Peyer's patch (tissue), 4 donors: ENCODE measurements at regions not wholly inside any gene's neighbourhood (a gene's known extent, or its start where the extent isn't known, plus 50 kb on each side); places are given as distances from the start of the nearest gene placed in this dataset.

Experiments
- DNase-seq, 3 donors: peaks; one replicate each; pipeline ENCODE4 v3.0.0-alpha.2; 2017 to 2019
- H3K27ac ChIP-seq, 4 donors: fragments of 200-600 bp; sonication (generic); one replicate each; pipeline ENCODE4 v1.5.1; 2016 to 2019
- H3K27me3 ChIP-seq, 2 donors: fragments of 200-600 bp; sonication (generic); one replicate each; pipeline ENCODE4 v1.5.1; 2019
- H3K36me3 ChIP-seq, 3 donors: fragments of 200-600 bp; sonication (generic); one replicate each; pipeline ENCODE4 v1.5.1; 2016 to 2019
- H3K4me1 ChIP-seq, 4 donors: fragments of 200-600 bp; sonication (generic); one replicate each; pipeline ENCODE4 v1.5.1; 2016 to 2019
- H3K4me3 ChIP-seq, 4 donors: fragments of 200-600 bp; sonication (generic); 1 replicate in 3 of 4; 2 replicates in 1 of 4; pipeline ENCODE4 v1.5.1; 2016 to 2019; ENCODE audit warnings: mild to moderate bottlenecking in 1 of 4
- H3K9me3 ChIP-seq, 4 donors: fragments of 200-600 bp; sonication (generic); one replicate each; pipeline ENCODE4 v1.5.1; 2016 to 2019; ENCODE audit warnings: mild to moderate bottlenecking in 1 of 4
- CTCF ChIP-seq, 6 experiments: fragments of 450-650 bp in 4 of 6; fragments of 200-600 bp in 2 of 6; sonication (generic) in 1 of 6; IDR thresholded peaks; one replicate each; pipeline ENCODE4 v1.5.1; 2017 to 2019; ENCODE audit warnings: antibody characterized with exemption in 6 of 6, mild to moderate bottlenecking in 3 of 6, moderate library complexity in 1 of 6
- POLR2A ChIP-seq, 2 donors: fragments of 450-650 bp; IDR thresholded peaks; one replicate each; pipeline ENCODE4 v1.5.1; 2017; ENCODE audit warnings: antibody characterized with exemption in 2 of 2, mild to moderate bottlenecking in 2 of 2, moderate library complexity in 2 of 2

- Histone ChIP-seq H3K36me3 (no peaks in the 10 kb centered on the region), H3K9me3 (no peaks in the 10 kb centered on the region), H3K4me3 (no peak overlapping the region), H3K27me3 (no peaks in the 10 kb centered on the region), H3K27ac (no peak overlapping the region), H3K4me1 (no peaks in the 10 kb centered on the region)
- peak in 2 of 3 donors; percentile 33 to 34 for DNase-seq
- TF ChIP-seq CTCF (IDR thresholded peaks at IDR 0.05) (no peak), POLR2A (IDR thresholded peaks at IDR 0.05) (no peak)
Measured at GRCh38 chr13:111414341-111414740, 93.9 kb downstream of the TEX29 start.

- Histone ChIP-seq H3K27ac (no peak overlapping the region), H3K4me3 (no peak overlapping the region), H3K27me3 (no peaks in the 10 kb centered on the region), H3K9me3 (no peaks in the 10 kb centered on the region), H3K36me3 (no peaks in the 10 kb centered on the region), H3K4me1 (no peaks in the 10 kb centered on the region)
- DNase-seq: no peak
- no peak for TF ChIP-seq POLR2A (IDR thresholded peaks at IDR 0.05)
- TF ChIP-seq CTCF (IDR thresholded peaks at IDR 0.05): no peak
Measured at GRCh38 chr13:111415246-111415645, 94.8 kb downstream of the TEX29 start.

- H3K27ac ChIP-seq: no peak overlapping the region
- no peaks in the 10 kb centered on the region for H3K9me3 ChIP-seq
- no peak overlapping the region for H3K4me3 ChIP-seq
- no peaks in the 10 kb centered on the region for H3K4me1 ChIP-seq
- TF ChIP-seq CTCF (IDR thresholded peaks at IDR 0.05) (no peak), POLR2A (IDR thresholded peaks at IDR 0.05) (no peak)
- no peak for DNase-seq
- H3K27me3 ChIP-seq: no peaks in the 10 kb centered on the region
- H3K36me3 ChIP-seq: no peaks in the 10 kb centered on the region
Measured at GRCh38 chr13:111415765-111416164, 95.3 kb downstream of the TEX29 start.

DNA sequence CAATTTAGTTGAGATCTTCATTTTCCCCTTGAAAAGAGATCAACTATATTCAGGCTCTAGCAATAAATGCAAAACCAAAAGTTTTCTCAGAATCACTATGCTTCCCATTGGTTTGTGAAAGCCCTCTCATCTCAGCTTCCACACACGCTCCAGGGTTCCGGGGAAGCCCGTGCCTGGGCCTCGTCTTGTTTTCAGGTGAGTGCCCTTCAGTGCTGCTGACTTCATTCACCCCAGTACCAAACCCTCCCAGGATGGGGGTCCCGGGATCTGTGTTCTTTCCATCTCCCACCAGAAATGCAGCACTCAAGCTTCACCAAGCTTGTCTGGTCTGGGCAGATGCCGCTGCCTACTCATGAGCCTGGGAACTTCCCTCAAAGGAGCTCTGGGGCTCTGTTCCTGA lies 97.7 kb downstream of the TEX29 start:
- Histone ChIP-seq H3K36me3 (no peaks in the 10 kb centered on the region), H3K9me3 (no peaks in the 10 kb centered on the region), H3K27me3 (no peaks in the 10 kb centered on the region), H3K4me1 (no peaks in the 10 kb centered on the region), H3K4me3 (no peak overlapping the region), H3K27ac (no peak overlapping the region)
- no peak for TF ChIP-seq CTCF (IDR thresholded peaks at IDR 0.05)
- no peak for TF ChIP-seq POLR2A (IDR thresholded peaks at IDR 0.05)
- DNase-seq: peak in 1 of 3 donors; percentile 18

DNA sequence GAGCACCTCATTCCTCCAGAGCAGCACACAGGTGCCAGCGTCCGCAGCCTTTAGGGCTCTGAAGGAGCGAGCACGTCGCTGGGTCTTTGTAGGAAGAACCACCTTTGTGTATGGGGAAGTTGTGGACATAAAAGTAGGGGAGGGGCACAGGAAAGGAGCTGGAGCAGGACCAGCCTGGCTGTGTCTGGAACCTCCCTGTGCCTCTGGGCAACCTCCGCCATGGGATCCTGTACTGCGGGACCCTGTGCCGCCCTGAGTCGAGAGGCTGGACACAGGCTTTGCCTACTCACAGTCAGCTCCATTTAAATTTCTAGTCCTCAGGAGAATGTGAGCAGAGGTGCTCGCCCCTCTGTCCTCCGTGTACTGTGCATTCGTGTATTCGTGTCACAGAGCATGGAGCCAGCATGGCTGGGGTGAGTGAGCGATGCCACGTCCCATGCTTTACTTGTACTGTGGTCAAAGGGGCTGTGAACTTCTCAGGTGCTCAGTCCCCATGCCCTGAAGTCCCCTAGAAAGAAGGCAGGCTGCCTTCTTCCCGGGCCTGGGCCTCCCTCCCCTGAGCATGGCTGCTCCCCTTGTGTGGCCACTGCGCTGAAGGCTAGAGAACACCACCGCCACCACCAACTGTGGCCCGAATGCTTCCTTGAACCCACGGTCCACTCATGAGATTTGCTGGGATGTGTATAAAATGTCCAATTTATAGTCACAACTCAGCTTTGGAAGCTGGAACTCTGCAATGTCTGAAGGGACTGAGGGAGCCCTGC lies 99.9 kb downstream of the TEX29 start:
- DNase-seq: peak in 1 of 3 donors; percentile 26
- no peaks in the 10 kb centered on the region for H3K27me3 ChIP-seq
- H3K4me3 ChIP-seq: no peak overlapping the region
- no peaks in the 10 kb centered on the region for H3K36me3 ChIP-seq
- TF ChIP-seq CTCF (IDR thresholded peaks at IDR 0.05): no peak
- TF ChIP-seq POLR2A (IDR thresholded peaks at IDR 0.05): no peak
- H3K9me3 ChIP-seq: no peaks in the 10 kb centered on the region
- H3K4me1 ChIP-seq: no peaks in the 10 kb centered on the region
- no peak overlapping the region for H3K27ac ChIP-seq
